ENCODE measurements at regions not wholly inside any gene's neighbourhood (a gene's known extent, or its start where the extent isn't known, plus 50 kb on each side); places are given as distances from the start of the nearest gene placed in this dataset.

DNA sequence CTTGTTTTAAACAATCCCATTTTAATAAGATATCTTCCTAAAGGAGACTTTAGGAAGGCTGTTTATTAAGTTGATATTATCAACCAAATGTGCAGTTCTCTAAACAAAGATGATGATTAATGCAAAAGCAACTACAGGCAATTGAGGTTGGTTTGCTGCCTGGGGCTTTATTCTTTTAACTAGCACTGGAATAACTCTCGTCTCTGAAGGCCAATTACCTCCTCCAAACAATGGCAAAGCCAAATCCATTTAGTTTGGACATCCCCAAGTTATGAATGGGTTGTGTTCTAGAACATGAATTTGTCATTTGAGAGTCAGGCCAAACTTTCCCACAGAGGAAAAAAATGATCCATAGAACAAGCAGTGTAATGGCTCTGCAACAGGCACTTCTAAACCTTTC lies 114.1 kb downstream of the SLC16A9 start:
- POLR2A ChIA-PET: no interaction called here
- Mint-ChIP-seq H3K27ac (no peak overlapping the region), H3K36me3 (no peaks in the 10 kb centered on the region)

DNA sequence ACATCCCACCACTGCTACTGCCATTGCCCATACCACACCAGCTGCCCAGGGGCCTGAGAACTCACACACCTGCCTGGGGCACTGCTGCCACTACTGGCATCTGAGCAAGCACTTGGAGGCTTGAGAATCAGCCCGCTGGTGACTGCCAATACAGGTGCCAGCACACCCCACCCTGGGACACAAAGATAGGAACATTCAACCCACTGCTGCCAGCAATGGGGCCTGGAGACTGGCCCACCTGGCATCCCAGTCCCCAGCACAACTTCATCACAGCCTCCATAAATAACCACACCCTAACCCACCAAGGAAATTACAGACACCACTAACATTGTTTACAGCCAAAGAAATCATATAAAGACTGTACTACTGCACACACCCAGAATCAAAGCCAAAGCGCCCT lies 115.9 kb downstream of the SLC16A9 start:
- H3K27ac Mint-ChIP-seq: no peak overlapping the region
- no peaks in the 10 kb centered on the region for H3K9me3 Mint-ChIP-seq
- peaks cover 1 to 17% (median 6%) of the 10 kb centered on the region in 5 donors for H3K27me3 Mint-ChIP-seq
- POLR2A ChIA-PET: no interaction called here
- H3K36me3 Mint-ChIP-seq: no peaks in the 10 kb centered on the region
- DNase-seq (no peak), ATAC-seq (no peak)
- H3K4me1 Mint-ChIP-seq: no peaks in the 10 kb centered on the region
- H3K4me3 Mint-ChIP-seq: no peak overlapping the region

More for the DNA sequence above, 114.1 kb downstream of the SLC16A9 start:
- DNase-seq (no peak), ATAC-seq (no peak)
- Mint-ChIP-seq H3K4me1 (no peaks in the 10 kb centered on the region), H3K9me3 (no peaks in the 10 kb centered on the region), H3K27me3 (peaks cover under 1 to 17% (median 6%) of the 10 kb centered on the region in 5 donors), H3K4me3 (no peak overlapping the region)

DNA sequence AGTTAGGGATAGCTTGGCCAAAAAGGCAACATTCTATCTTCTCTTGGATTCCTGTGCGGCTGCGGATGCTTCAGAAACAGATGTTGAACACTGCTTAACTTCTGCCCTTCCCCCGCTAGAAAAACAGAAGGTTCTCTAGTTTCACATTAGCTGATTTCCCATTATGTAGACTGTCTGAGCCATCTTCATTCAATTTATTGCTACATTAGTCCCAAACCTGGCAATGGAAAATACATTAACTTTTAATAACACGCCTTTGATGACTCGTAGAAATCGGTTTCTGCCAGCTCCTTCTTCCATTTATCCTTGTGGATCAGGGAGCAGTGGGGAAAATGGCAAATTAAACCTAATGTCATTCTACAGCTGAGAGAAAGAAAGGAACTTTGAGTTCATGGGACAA lies 119.9 kb downstream of the SLC16A9 start:
- Mint-ChIP-seq H3K9me3 (no peaks in the 10 kb centered on the region), H3K4me3 (no peak overlapping the region), H3K36me3 (no peaks in the 10 kb centered on the region), H3K27ac (no peak overlapping the region), H3K4me1 (no peaks in the 10 kb centered on the region), H3K27me3 (peaks cover 0 to 8% (median 1%) of the 10 kb centered on the region in 5 donors)
- ATAC-seq (no peak), DNase-seq (no peak)
- POLR2A ChIA-PET: no interaction called here

DNA sequence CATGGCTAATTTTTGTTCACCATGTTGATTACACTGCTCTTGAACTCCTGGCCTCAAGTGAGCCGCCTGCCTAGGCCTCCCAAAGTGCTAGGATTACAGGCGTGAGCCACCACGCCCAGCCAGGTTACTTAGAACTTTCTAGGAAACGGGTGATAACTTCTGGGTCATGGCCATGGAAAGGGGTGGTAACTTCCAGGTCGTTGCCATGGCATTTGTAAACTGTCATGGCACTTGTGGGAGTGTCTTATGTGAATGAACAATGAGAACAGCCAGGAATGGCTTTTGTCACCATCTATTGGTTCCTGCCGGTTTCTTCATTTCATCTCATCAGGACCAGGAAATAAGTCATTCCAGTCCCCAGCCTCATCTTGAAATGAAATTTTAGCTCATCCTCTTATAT lies 120.9 kb downstream of the SLC16A9 start:
- H3K4me1 Mint-ChIP-seq: no peaks in the 10 kb centered on the region
- ATAC-seq (no peak), DNase-seq (no peak)
- H3K4me3 Mint-ChIP-seq: no peak overlapping the region
- POLR2A ChIA-PET: no interaction called here
- H3K27me3 Mint-ChIP-seq: peaks cover 0 to 5% (median 1%) of the 10 kb centered on the region in 5 donors
- no peaks in the 10 kb centered on the region for H3K9me3 Mint-ChIP-seq
- H3K36me3 Mint-ChIP-seq: no peaks in the 10 kb centered on the region
- no peak overlapping the region for H3K27ac Mint-ChIP-seq

DNA sequence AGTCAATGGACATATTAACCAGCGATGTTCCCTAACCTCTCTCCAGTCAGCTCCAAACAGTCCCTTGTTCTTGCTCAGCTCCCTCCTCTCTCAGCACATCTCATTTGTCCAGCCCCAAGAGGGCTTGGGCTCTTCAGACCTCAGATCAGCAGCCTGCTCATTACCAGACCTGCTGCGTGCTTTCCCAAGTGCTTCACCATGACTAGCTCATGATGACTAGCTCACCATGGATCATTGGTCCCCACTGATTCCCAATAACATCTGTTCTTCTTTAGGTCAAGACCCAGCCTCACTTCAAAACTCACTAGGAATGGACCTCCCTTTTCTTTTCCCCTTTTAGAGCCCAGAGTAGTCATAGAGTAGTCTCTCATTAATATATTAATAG lies 121.9 kb downstream of the SLC16A9 start:
- H3K36me3 Mint-ChIP-seq: no peaks in the 10 kb centered on the region
- ATAC-seq (no peak), DNase-seq (no peak)
- H3K9me3 Mint-ChIP-seq: peaks cover 0 to 3% (median 0%) of the 10 kb centered on the region in 9 donors
- peaks cover 0 to 10% (median 3%) of the 10 kb centered on the region in 5 donors for H3K27me3 Mint-ChIP-seq
- POLR2A ChIA-PET: interaction anchor here (0.7 kb wide), 1 partner anchor 8 kb away, joined by 3 read pairs; no protein-coding TSS in a partner anchor
- no peak overlapping the region for H3K4me3 Mint-ChIP-seq
- no peak overlapping the region for H3K27ac Mint-ChIP-seq
- no peaks in the 10 kb centered on the region for H3K4me1 Mint-ChIP-seq

DNA sequence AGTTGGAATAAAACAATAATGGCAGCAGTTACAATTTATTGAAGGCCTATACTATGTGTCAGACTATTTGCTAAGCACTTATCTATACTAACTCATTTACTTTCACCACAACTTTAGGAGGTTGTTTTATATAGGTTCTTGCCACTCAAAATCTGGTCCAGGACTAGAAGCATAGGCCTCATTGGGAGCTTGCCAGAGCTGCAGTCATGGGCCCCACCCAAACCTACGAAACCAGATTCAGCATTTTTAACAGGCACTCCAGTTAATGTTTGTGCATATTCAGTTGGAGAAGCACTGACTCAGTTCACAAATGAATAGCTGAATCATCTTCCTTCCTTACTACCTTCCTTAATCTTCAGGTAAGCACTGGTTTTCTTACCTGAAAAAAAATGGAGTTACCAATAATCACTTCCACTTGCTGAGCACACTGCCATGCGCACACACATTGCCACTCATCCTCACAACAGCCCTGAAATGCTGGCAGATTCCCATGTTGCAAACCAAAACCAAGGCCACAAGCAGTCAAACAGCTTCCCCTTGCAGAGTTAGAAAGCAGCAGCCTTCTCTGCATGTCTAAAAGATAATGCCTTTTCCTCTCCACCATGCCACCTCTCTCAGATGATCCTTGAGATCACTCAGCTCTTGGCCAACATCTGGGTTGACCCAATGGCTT lies 122.4 kb downstream of the SLC16A9 start:
- H3K4me3 Mint-ChIP-seq: no peak overlapping the region
- no peak for ATAC-seq
- no peak for DNase-seq
- no peaks in the 10 kb centered on the region for H3K4me1 Mint-ChIP-seq
- H3K9me3 Mint-ChIP-seq: peaks cover 0 to 3% (median 0%) of the 10 kb centered on the region in 9 donors
- H3K36me3 Mint-ChIP-seq: no peaks in the 10 kb centered on the region
- POLR2A ChIA-PET: no interaction called here
- no peak overlapping the region for H3K27ac Mint-ChIP-seq
- peaks cover 0 to 10% (median 3%) of the 10 kb centered on the region in 5 donors for H3K27me3 Mint-ChIP-seq

DNA sequence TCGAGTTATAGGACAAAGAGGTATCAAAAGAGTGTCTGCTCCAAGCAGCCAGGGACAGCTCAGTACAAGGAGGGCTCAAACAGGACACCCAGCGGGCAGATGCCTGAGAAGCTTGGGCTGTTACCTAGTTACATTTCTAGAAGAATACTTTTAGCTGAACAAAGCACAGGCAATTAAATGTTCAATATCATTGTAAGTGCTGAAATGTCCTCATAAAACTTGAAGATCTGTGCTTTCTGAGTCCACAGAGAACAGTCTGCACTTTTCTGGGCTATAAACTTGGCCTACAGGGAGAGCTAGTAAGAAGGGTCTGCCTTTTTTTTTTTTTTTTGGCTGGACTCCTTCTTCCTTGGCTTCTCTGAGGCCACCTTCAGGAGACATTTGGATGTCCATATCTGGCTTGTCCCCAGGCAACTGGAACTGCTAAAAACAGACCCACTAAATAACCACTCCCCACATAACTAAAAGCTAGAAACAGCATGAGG lies 123.2 kb downstream of the SLC16A9 start:
- H3K4me3 Mint-ChIP-seq: no peak overlapping the region
- no peaks in the 10 kb centered on the region for H3K36me3 Mint-ChIP-seq
- H3K27ac Mint-ChIP-seq: no peak overlapping the region
- POLR2A ChIA-PET: no interaction called here
- no peaks in the 10 kb centered on the region for H3K4me1 Mint-ChIP-seq
- ATAC-seq (no peak), DNase-seq (no peak)
- H3K27me3 Mint-ChIP-seq: peaks cover 0 to 9% (median 4%) of the 10 kb centered on the region in 5 donors
- peaks cover 0 to 3% (median 0%) of the 10 kb centered on the region in 9 donors for H3K9me3 Mint-ChIP-seq

DNA sequence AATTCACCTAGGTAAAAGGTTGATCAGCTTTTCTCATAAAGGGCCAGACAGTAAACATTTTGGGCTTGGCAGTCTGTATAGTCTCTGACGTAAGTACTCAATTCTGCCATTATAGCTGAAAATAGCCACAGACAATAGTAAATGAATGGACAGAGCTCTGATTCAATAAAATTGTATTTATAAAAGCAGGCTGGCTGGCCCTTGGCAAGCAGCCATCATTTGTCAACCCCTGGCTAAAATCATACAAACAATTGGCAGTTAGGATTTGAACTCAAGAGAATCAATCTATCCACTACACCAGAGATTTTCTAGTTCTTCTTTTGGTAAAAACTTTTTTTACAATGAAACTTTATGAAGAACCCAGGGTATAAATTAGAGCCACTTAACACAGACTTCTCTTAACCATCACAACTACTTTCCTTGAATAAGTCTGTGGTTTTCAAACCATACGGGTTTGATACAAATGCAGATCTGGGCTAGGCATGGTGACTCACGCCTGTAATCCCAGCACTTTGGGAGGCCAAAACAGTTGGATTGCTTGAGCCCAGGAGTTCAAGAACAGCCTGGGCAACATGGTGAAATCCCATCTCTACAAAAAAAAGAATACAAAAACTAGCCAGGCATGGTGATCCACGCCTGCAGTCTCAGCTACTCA lies 124.5 kb downstream of the SLC16A9 start:
- peaks cover 0 to 9% (median 2%) of the 10 kb centered on the region in 5 donors for H3K27me3 Mint-ChIP-seq
- ATAC-seq: no peak
- POLR2A ChIA-PET: no interaction called here

DNA sequence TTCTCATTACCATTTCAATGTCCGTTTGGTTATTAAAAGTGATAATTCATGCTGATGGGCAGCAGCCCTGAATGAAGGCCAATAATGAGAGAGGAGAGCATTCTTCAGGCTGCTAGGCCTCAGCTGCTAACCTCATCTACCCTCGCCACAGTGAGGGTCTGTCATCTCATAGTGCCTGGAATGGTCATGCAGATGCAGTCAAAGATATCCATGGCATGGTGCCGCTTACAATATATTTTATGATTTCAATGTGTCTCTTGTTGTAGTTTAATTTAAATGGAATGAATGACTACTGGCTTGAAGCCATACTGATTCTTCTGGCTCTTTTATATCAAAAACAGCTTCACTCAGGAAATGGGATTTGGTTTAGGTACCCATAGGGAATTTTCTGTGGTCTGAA lies 126.9 kb downstream of the SLC16A9 start:
- H3K36me3 Mint-ChIP-seq: no peaks in the 10 kb centered on the region
- POLR2A ChIA-PET: no interaction called here
- H3K27ac Mint-ChIP-seq: no peak overlapping the region
- DNase-seq (no peak), ATAC-seq (no peak)
- peaks cover 0 to 14% (median 2%) of the 10 kb centered on the region in 5 donors for H3K27me3 Mint-ChIP-seq
- H3K4me1 Mint-ChIP-seq: no peaks in the 10 kb centered on the region
- H3K9me3 Mint-ChIP-seq: peaks cover 0 to 3% (median 0%) of the 10 kb centered on the region in 9 donors
- H3K4me3 Mint-ChIP-seq: no peak overlapping the region

More for the DNA sequence above, 124.5 kb downstream of the SLC16A9 start:
- no peak for DNase-seq
- Mint-ChIP-seq H3K4me1 (no peaks in the 10 kb centered on the region), H3K9me3 (peaks cover 0 to 3% (median 0%) of the 10 kb centered on the region in 9 donors), H3K27ac (no peak overlapping the region), H3K4me3 (no peak overlapping the region), H3K36me3 (no peaks in the 10 kb centered on the region)

DNA sequence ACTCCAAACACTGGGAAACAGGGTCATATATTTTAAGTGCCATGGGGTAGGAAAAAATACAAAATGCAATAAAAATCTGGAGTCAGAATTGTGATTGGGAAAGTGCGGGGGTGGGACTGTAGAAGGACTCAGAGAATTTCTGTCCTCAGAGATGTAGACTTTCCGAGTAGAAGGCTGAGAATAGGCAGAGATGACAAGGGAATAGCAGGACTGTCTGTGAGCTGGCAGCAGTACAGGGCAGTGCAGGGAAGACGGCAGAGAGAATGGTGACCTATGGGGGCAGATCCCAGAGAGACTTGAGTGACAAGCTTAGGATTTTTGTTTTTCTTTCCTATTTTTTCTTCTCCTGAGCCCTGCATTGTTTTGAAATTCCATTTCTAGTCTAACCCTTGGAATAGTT lies 127.6 kb downstream of the SLC16A9 start:
- Mint-ChIP-seq H3K27me3 (peaks cover 0 to 14% (median 2%) of the 10 kb centered on the region in 5 donors), H3K4me1 (no peaks in the 10 kb centered on the region), H3K27ac (no peak overlapping the region), H3K4me3 (no peak overlapping the region), H3K9me3 (peaks cover 0 to 3% (median 0%) of the 10 kb centered on the region in 9 donors), H3K36me3 (no peaks in the 10 kb centered on the region)
- DNase-seq: no peak
- POLR2A ChIA-PET: no interaction called here
- ATAC-seq: no peak

DNA sequence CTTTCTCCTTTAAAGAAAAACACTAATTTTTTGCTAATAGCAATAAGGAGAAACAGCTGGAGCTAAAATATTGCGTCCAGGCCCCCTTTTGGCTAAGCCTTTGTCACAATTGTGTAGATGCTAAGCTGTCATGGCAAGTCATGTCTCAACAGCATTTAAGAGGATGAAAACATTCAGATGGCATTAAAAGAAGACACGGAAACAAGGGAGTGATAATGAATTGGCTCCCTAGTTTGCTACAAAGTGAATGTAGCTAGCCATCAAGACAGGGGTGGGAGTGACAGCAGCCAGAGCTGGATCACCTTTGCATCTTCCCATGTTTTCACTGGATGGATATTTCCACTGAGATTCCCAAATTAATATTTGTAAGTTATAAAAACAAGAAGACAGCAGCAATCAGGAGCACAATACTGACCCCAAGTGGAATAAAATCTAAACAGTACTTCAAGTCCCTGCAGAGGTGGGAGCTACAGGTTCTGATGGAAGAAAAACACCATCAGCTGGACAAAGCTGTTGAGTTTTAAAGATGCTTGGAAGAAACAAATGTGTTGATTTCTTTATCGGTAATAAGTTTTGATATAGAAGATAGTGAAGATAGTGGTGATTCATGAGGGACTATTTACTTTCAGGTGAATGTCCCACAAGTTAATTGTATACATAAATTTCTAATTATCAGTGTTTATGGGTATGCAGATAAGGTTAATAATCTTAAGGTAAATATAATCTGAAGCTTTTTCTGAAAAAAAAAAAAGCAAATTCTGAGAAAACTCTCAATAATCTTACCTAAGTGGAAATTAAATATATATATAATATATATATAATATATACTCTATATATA lies 129.4 kb downstream of the SLC16A9 start:
- peaks cover 0 to 3% (median 0%) of the 10 kb centered on the region in 9 donors for H3K9me3 Mint-ChIP-seq
- POLR2A ChIA-PET: no interaction called here
- no peak for DNase-seq
- no peaks in the 10 kb centered on the region for H3K36me3 Mint-ChIP-seq
- no peak overlapping the region for H3K4me3 Mint-ChIP-seq
- no peaks in the 10 kb centered on the region for H3K4me1 Mint-ChIP-seq
- H3K27me3 Mint-ChIP-seq: peaks cover 0 to 14% (median 2%) of the 10 kb centered on the region in 5 donors
- H3K27ac Mint-ChIP-seq: no peak overlapping the region
- no peak for ATAC-seq

DNA sequence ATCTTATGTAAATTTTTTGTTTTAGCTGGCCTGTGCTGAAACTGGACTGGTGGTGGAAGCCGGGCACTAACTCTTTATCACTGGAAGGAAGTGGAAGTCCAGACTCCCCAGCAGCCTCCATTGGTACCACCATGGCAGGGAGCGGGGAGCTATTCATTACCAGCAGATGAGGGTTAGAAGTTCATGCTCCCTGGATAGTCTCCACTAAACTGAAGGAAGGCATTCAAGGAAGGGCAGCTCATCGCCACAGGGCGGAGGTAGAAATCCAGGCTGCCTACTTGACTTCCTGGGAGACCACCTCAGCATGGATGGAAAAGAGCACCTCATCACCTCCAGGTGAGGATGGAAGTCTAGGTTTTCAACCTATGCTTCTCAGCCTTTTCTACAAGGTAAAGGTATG lies 130.9 kb downstream of the SLC16A9 start:
- ATAC-seq: no peak
- no peaks in the 10 kb centered on the region for H3K36me3 Mint-ChIP-seq
- H3K4me1 Mint-ChIP-seq: no peaks in the 10 kb centered on the region
- H3K9me3 Mint-ChIP-seq: peaks cover 0 to 3% (median 0%) of the 10 kb centered on the region in 9 donors
- peaks cover 0 to 13% (median 4%) of the 10 kb centered on the region in 5 donors for H3K27me3 Mint-ChIP-seq
- POLR2A ChIA-PET: no interaction called here
- no peak overlapping the region for H3K4me3 Mint-ChIP-seq
- no peak overlapping the region for H3K27ac Mint-ChIP-seq
- no peak for DNase-seq

DNA sequence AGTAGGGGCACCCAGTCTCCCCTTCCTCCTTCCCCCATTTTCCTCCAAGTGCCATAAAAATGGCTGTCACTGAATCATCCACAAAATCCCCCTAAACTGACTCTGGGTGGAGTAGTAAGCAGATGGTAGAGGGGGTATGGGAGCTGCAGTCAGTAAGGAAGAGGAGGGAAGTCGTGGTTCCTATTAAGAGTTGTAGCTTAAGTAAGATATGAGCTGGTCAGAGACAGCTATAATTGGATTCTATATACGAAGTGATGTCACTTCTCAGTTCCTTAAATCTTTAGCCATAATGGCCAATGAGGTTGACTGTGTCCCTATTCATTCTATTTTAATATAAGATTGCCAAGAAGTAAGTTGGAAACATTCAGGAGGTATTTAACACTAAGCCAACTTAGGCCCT lies 131.7 kb downstream of the SLC16A9 start:
- Mint-ChIP-seq H3K9me3 (peaks cover 0 to 2% (median 0%) of the 10 kb centered on the region in 9 donors), H3K4me1 (no peaks in the 10 kb centered on the region), H3K27me3 (peaks cover 0 to 8% (median 3%) of the 10 kb centered on the region in 5 donors), H3K4me3 (no peak overlapping the region), H3K36me3 (no peaks in the 10 kb centered on the region), H3K27ac (no peak overlapping the region)
- POLR2A ChIA-PET: no interaction called here
- no peak for DNase-seq
- ATAC-seq: no peak
